HG02678 (cell line): ENCODE measurements at regions not wholly inside any gene's neighbourhood (a gene's known extent, or its start where the extent isn't known, plus 50 kb on each side); places are given as distances from the start of the nearest gene placed in this dataset.
"Not testable (repeated sequence)": the region's sequence is repeated elsewhere in the genome, so short reads cannot be mapped to it uniquely, and the experiment has no call there.

Source experiments
- ATAC-seq: cut with Tn5 transposase; IDR thresholded peaks from one replicate; pipeline ENCODE4 v1.9.1; 2021; ENCODE audit warnings: mild to moderate bottlenecking, moderate library complexity; ENCODE audit not compliant: unreplicated experiment

GRCh38 chr1:149352205-149352604 lies 122.6 kb upstream of the NBPF19 start:
- ATAC-seq = not testable (repeated sequence)

GRCh38 chr1:149354579-149354978 lies 120.3 kb upstream of the NBPF19 start:
- ATAC-seq = not testable (repeated sequence)

- not testable (repeated sequence) for ATAC-seq
Observed at GRCh38 chr1:149355748-149356147, 119.1 kb upstream of the NBPF19 start.

- ATAC-seq = not testable (repeated sequence)
Observed at GRCh38 chr1:149356152-149356551, 118.7 kb upstream of the NBPF19 start.

- not testable (repeated sequence) for ATAC-seq
Observed at GRCh38 chr1:149360351-149360750, 114.5 kb upstream of the NBPF19 start.

- ATAC-seq = not testable (repeated sequence)
Observed at GRCh38 chr1:149361310-149361709, 113.5 kb upstream of the NBPF19 start.

GRCh38 chr1:149364188-149364981 lies 110.5 kb upstream of the NBPF19 start:
- ATAC-seq = not testable (repeated sequence)

- not testable (repeated sequence) for ATAC-seq
Observed at GRCh38 chr1:149366402-149366801, 108.4 kb upstream of the NBPF19 start.

- ATAC-seq = not testable (repeated sequence)
Observed at GRCh38 chr1:149367472-149368044, 107.3 kb upstream of the NBPF19 start.

- not testable (repeated sequence) for ATAC-seq
Observed at GRCh38 chr1:149368337-149368736, 106.5 kb upstream of the NBPF19 start.

- ATAC-seq = not testable (repeated sequence)
Observed at GRCh38 chr1:149369081-149369480, 105.8 kb upstream of the NBPF19 start.

- ATAC-seq = not testable (repeated sequence)
Observed at GRCh38 chr1:149371955-149372354, 102.9 kb upstream of the NBPF19 start.

- ATAC-seq = not testable (repeated sequence)
Observed at GRCh38 chr1:149378462-149378861, 96.4 kb upstream of the NBPF19 start.

GRCh38 chr1:149390173-149390926 lies 84.5 kb upstream of the NBPF19 start:
- not testable (repeated sequence) for ATAC-seq

GRCh38 chr1:149390931-149391330 lies 83.9 kb upstream of the NBPF19 start:
- not testable (repeated sequence) for ATAC-seq

GRCh38 chr1:149395802-149396201 lies 79.0 kb upstream of the NBPF19 start:
- not testable (repeated sequence) for ATAC-seq

GRCh38 chr1:149398527-149398926 lies 76.3 kb upstream of the NBPF19 start:
- ATAC-seq = not testable (repeated sequence)

- not testable (repeated sequence) for ATAC-seq
Observed at GRCh38 chr1:149408404-149408803, 66.4 kb upstream of the NBPF19 start.

GRCh38 chr1:149415373-149415772 lies 59.5 kb upstream of the NBPF19 start:
- ATAC-seq = not testable (repeated sequence)

GRCh38 chr1:149418782-149419181 lies 56.1 kb upstream of the NBPF19 start:
- ATAC-seq = not testable (repeated sequence)

- ATAC-seq = not testable (repeated sequence)
Observed at GRCh38 chr1:149423122-149423521, 51.7 kb upstream of the NBPF19 start.
